ENCODE measurements at regions not wholly inside any gene's neighbourhood (a gene's known extent, or its start where the extent isn't known, plus 50 kb on each side); places are given as distances from the start of the nearest gene placed in this dataset.

- no peak for DNase-seq
Observed at GRCh38 chr6:84459401-84459800, 232.0 kb upstream of the CEP162 start.

- DNase-seq = no peak
Observed at GRCh38 chr6:84458271-84458670, 230.8 kb upstream of the CEP162 start.

- no peak for DNase-seq
Observed at GRCh38 chr6:84457276-84457675, 229.8 kb upstream of the CEP162 start.

GRCh38 chr6:84456803-84457202 lies 229.4 kb upstream of the CEP162 start:
- DNase-seq = no peak

- no peak for DNase-seq
Observed at GRCh38 chr6:84455511-84456029, 228.1 kb upstream of the CEP162 start.

GRCh38 chr6:84453499-84453898 lies 226.1 kb upstream of the CEP162 start:
- DNase-seq = no peak

- no peak for DNase-seq
Observed at GRCh38 chr6:84450018-84450417, 222.6 kb upstream of the CEP162 start.

GRCh38 chr6:84449220-84449619 lies 221.8 kb upstream of the CEP162 start:
- peak; percentile 37 for DNase-seq

GRCh38 chr6:84448331-84448730 lies 220.9 kb upstream of the CEP162 start:
- no peak for DNase-seq

- no peak for DNase-seq
Observed at GRCh38 chr6:84447651-84448050, 220.2 kb upstream of the CEP162 start.

GRCh38 chr6:84445068-84445467 lies 217.6 kb upstream of the CEP162 start:
- DNase-seq = no peak

- DNase-seq = no peak
Observed at GRCh38 chr6:84442208-84442607, 214.8 kb upstream of the CEP162 start.

GRCh38 chr6:84441456-84441855 lies 214.0 kb upstream of the CEP162 start:
- no peak for DNase-seq

GRCh38 chr6:84434550-84434949 lies 207.1 kb upstream of the CEP162 start:
- no peak for DNase-seq

GRCh38 chr6:84432619-84433018 lies 205.2 kb upstream of the CEP162 start:
- no peak for DNase-seq

GRCh38 chr6:84428300-84428907 lies 201.0 kb upstream of the CEP162 start:
- DNase-seq = peak; percentile 69

GRCh38 chr6:84425971-84426705 lies 198.7 kb upstream of the CEP162 start:
- peak; percentile 30 for DNase-seq

- DNase-seq = peak; percentile 39
Observed at GRCh38 chr6:84424956-84425355, 197.5 kb upstream of the CEP162 start.

GRCh38 chr6:84422380-84422968 lies 195.0 kb upstream of the CEP162 start:
- peak; percentile 89 for DNase-seq

- DNase-seq = no peak
Observed at GRCh38 chr6:84421031-84421430, 193.6 kb upstream of the CEP162 start.

- no peak for DNase-seq
Observed at GRCh38 chr6:84417260-84417659, 189.8 kb upstream of the CEP162 start.

GRCh38 chr6:84416043-84416657 lies 188.7 kb upstream of the CEP162 start:
- no peak for DNase-seq

- DNase-seq = no peak
Observed at GRCh38 chr6:84415517-84415916, 188.1 kb upstream of the CEP162 start.

GRCh38 chr6:84415068-84415467 lies 187.6 kb upstream of the CEP162 start:
- no peak for DNase-seq

All from eye (tissue), 1 donor.